ENCODE measurements at regions not wholly inside any gene's neighbourhood (a gene's known extent, or its start where the extent isn't known, plus 50 kb on each side); places are given as distances from the start of the nearest gene placed in this dataset.

DNA sequence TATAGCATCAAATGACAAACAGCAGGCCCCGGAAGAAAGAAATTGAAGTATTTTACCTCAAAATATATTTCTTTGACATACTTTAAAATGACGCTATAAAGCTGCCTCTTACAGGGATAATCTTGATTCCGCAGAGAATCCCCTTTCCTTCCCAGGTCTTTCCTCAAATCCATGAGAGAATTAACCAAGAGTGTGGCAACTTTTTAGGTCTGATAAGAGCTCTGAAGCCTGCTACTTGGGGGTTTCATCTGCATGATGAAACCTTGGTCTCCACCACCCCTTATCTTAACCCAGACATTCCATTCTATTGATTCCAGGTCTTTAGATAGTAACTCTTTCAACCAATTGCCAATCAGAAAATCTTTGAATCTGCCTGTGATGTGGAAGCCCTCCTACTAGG, 173.8 kb downstream of the CEMIP2 start:
- no peaks in the 10 kb centered on the region for H3K4me1 ChIP-seq
- H3K27me3 ChIP-seq, result no peaks in the 10 kb centered on the region
- 96 to 99% methylated on average over 3 of the region's 3 CpGs for WGBS, 2 donors
- no peaks in the 10 kb centered on the region for H3K9me3 ChIP-seq
- ATAC-seq (ENCODE audit: low FRiP score in 2 of 2) (no peak), DNase-seq (no peak)
- TF ChIP-seq POLR2A (IDR thresholded peaks at IDR 0.05) (no peak), EP300 (IDR thresholded peaks at IDR 0.05) (no peak), POLR2AphosphoS5 (IDR thresholded peaks at IDR 0.05) (no peak)
- TF ChIP-seq, protein P1, sequence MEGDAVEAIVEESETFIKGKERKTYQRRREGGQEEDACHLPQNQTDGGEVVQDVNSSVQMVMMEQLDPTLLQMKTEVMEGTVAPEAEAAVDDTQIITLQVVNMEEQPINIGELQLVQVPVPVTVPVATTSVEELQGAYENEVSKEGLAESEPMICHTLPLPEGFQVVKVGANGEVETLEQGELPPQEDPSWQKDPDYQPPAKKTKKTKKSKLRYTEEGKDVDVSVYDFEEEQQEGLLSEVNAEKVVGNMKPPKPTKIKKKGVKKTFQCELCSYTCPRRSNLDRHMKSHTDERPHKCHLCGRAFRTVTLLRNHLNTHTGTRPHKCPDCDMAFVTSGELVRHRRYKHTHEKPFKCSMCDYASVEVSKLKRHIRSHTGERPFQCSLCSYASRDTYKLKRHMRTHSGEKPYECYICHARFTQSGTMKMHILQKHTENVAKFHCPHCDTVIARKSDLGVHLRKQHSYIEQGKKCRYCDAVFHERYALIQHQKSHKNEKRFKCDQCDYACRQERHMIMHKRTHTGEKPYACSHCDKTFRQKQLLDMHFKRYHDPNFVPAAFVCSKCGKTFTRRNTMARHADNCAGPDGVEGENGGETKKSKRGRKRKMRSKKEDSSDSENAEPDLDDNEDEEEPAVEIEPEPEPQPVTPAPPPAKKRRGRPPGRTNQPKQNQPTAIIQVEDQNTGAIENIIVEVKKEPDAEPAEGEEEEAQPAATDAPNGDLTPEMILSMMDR (IDR thresholded peaks at IDR 0.05), result no peak
- no peak overlapping the region for H3K27ac ChIP-seq
- H3K36me3 ChIP-seq, result no peaks in the 10 kb centered on the region
- H3K4me3 ChIP-seq, result no peak overlapping the region

DNA sequence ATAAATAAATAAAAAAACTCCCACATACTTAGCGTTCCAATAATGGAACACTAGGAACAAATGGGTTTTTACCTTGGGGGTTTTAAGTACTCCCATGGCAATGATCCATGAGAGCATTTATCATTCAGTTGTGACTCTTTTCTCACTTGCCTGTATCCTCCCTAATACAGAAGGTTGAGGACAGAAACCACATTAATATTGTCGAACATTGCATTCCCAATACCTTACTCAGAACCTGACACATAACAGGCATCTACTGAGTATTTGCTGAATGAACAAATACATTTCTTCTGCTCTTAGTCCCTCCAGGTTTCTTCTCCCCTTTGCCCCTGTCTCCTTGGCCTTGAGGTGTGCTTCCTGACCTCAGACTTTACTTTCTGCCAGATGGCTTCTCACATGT, 175.9 kb downstream of the CEMIP2 start:
- Histone ChIP-seq H3K9me3 (no peaks in the 10 kb centered on the region), H3K4me3 (no peak overlapping the region), H3K27ac (no peak overlapping the region), H3K36me3 (no peaks in the 10 kb centered on the region), H3K4me1 (no peaks in the 10 kb centered on the region), H3K27me3 (no peaks in the 10 kb centered on the region)
- WGBS, 2 donors, result 98 to 100% methylated on average over 2 of the region's 2 CpGs
- ATAC-seq (ENCODE audit: low FRiP score in 2 of 2), result no peak
- DNase-seq, result no peak
- no peak for TF ChIP-seq POLR2A (IDR thresholded peaks at IDR 0.05)
- TF ChIP-seq, protein P1 (IDR thresholded peaks at IDR 0.05), result no peak
- no peak for TF ChIP-seq POLR2AphosphoS5 (IDR thresholded peaks at IDR 0.05)
- TF ChIP-seq EP300 (IDR thresholded peaks at IDR 0.05), result no peak

DNA sequence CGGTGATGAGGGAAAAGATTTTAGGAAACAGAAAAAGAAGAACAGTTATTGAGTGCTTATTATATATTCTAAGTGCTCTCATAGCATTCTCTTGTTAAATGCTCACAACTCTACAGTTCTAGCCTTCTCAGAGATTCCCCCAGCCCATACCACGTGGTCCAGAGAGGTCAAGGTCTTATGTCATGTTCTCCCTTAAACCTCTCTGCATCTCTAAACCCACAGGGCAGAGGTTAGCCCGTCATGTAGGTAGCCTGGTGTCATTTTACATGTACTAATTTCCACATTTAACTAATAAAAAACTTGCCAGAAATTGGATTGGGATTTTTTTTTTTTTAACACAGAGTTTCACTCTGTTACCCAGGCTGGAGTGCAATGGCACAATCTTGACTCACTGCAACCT, 178.0 kb downstream of the CEMIP2 start:
- no peak for TF ChIP-seq POLR2AphosphoS5 (IDR thresholded peaks at IDR 0.05)
- no peak for TF ChIP-seq EP300 (IDR thresholded peaks at IDR 0.05)
- TF ChIP-seq, protein P1 (IDR thresholded peaks at IDR 0.05), result no peak
- no peak for TF ChIP-seq POLR2A (IDR thresholded peaks at IDR 0.05)
- WGBS, 2 donors, result 75 to 77% methylated on average over 3 of the region's 3 CpGs
- no peak overlapping the region for H3K27ac ChIP-seq

DNA sequence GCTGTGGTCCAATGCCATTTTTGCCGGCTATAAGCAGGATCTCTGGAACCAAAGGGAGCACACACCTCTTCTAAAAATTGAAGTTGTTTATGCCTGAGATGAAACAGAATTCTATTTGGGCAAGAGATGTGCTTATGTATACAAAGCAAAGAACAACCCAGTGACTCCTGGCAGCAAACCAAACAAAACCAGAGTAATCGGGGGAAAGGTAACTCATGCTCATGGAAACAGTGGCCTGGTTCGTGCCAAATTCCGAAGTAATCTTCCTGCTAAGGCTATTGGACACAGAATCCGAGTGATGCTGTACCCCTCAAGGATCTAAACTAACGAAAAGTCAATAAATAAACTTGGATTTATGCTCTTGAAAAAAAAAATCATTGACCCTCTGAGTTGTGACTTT, 178.7 kb downstream of the CEMIP2 start:
- Histone ChIP-seq H3K27ac (no peak overlapping the region), H3K4me1 (no peaks in the 10 kb centered on the region), H3K36me3 (no peaks in the 10 kb centered on the region), H3K27me3 (no peaks in the 10 kb centered on the region), H3K9me3 (no peaks in the 10 kb centered on the region), H3K4me3 (no peak overlapping the region)
- DNase-seq (no peak), ATAC-seq (ENCODE audit: low FRiP score in 2 of 2) (no peak)
- WGBS, 2 donors, result 73 to 74% methylated on average over 6 of the region's 6 CpGs
- TF ChIP-seq POLR2AphosphoS5 (IDR thresholded peaks at IDR 0.05) (no peak), EP300 (IDR thresholded peaks at IDR 0.05) (no peak), POLR2A (IDR thresholded peaks at IDR 0.05) (no peak)
- TF ChIP-seq, protein P1 (IDR thresholded peaks at IDR 0.05), result no peak

More for the DNA sequence above, 178.0 kb downstream of the CEMIP2 start:
- Histone ChIP-seq H3K27me3 (no peaks in the 10 kb centered on the region), H3K36me3 (no peaks in the 10 kb centered on the region), H3K9me3 (no peaks in the 10 kb centered on the region), H3K4me3 (no peak overlapping the region), H3K4me1 (no peaks in the 10 kb centered on the region)
- ATAC-seq (ENCODE audit: low FRiP score in 2 of 2) (no peak), DNase-seq (no peak)

DNA sequence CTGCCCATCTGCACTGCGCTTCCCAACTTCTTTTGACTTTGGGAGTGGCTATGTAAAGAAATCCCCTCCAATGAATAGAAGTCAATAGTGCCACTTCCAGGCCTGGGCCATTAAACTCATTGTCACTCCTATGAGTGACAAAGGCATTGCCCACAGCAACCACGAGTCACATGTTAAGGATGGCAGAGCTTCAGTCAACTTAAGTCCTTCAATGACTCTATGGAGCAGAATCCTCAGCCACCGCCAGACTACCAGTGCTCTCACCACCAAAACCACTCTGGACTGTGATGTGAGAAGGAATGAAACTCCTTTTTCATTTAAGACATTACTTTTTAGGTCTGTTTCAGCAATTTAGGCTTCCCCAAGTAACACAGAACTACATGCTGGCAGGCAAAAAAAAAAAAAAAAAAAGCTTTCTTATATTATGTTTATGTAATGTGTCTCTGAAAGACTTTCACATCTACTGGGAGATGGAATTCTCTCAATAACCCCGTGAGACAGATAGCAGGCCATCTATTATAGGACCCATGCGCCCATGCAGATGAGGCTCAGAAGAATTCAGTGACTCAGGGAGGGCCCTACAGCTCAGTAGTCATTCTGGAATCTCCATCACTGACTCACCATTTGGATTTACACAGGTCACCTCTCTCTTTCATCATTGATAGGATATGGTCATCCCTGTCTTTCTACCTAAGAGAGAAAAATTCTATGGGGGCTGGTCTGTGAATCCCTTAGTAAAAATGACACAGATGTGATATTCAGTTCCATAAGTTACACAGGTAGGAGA, 180.5 kb downstream of the CEMIP2 start:
- Histone ChIP-seq H3K4me3 (no peak overlapping the region), H3K9me3 (no peaks in the 10 kb centered on the region), H3K36me3 (no peaks in the 10 kb centered on the region), H3K27ac (no peak overlapping the region), H3K4me1 (no peaks in the 10 kb centered on the region), H3K27me3 (no peaks in the 10 kb centered on the region)
- WGBS, 2 donors, result 84 to 93% methylated on average over 5 of the region's 5 CpGs
- DNase-seq, result no peak
- TF ChIP-seq POLR2A (IDR thresholded peaks at IDR 0.05) (no peak), EP300 (IDR thresholded peaks at IDR 0.05) (no peak), POLR2AphosphoS5 (IDR thresholded peaks at IDR 0.05) (no peak)
- TF ChIP-seq, protein P1 (IDR thresholded peaks at IDR 0.05), result no peak
- ATAC-seq (ENCODE audit: low FRiP score in 2 of 2), result no peak
